NT2/D1 (cell line): ENCODE measurements at regions not wholly inside any gene's neighbourhood (a gene's known extent, or its start where the extent isn't known, plus 50 kb on each side); places are given as distances from the start of the nearest gene placed in this dataset.
"Not testable (repeated sequence)": the region's sequence is repeated elsewhere in the genome, so short reads cannot be mapped to it uniquely, and the experiment has no call there.

Experiments used
- DNase-seq: peaks from one replicate; pipeline ENCODE4 v3.0.0-alpha.2; 2011; ENCODE audit warnings: low read depth, low spot score
- H3K27me3 ChIP-seq: 2 replicates; pipeline ENCODE4 v1.6.0; 2011; ENCODE audit warnings: mild to moderate bottlenecking; ENCODE audit not compliant: insufficient read length, insufficient read depth
- H3K36me3 ChIP-seq: 2 replicates; pipeline ENCODE4 v1.6.1; 2011; ENCODE audit warnings: mild to moderate bottlenecking, low read length, mixed read lengths; ENCODE audit not compliant: insufficient read depth, insufficient read length
- H3K4me1 ChIP-seq: 2 replicates; pipeline ENCODE4 v1.5.1; 2011; ENCODE audit not compliant: insufficient read depth, insufficient read length
- H3K4me3 ChIP-seq: 2 replicates; pipeline ENCODE4 v1.5.1; 2011; ENCODE audit warnings: low read depth; ENCODE audit not compliant: insufficient read length
- H3K9ac ChIP-seq: 2 replicates; pipeline ENCODE4 v1.6.0; 2011; ENCODE audit warnings: low read depth; ENCODE audit not compliant: insufficient read length
- H3K9me3 ChIP-seq: 2 replicates; pipeline ENCODE4 v1.5.1; 2011; ENCODE audit warnings: mild to moderate bottlenecking, low read length; ENCODE audit not compliant: insufficient read depth
- SUZ12 ChIP-seq: IDR thresholded peaks from 2 replicates; pipeline ENCODE4 v1.6.1; 2011; ENCODE audit not compliant: insufficient read length, insufficient read depth; ENCODE audit errors: extremely low read depth
- YY1 ChIP-seq: IDR thresholded peaks from 2 replicates; pipeline ENCODE4 v1.6.1; 2011; ENCODE audit not compliant: insufficient read length, insufficient read depth
- ZNF274 ChIP-seq: IDR thresholded peaks from 2 replicates; pipeline ENCODE4 v1.6.1; 2011; ENCODE audit warnings: mild to moderate bottlenecking, low read depth, low read length

GRCh38 chr13:20311022-20311421, 78.9 kb upstream of the GJB6 start:
- Histone ChIP-seq H3K9ac (no peak overlapping the region), H3K4me1 (no peaks in the 10 kb centered on the region), H3K4me3 (no peak overlapping the region), H3K9me3 (peaks cover 10% of the 10 kb centered on the region; the same call in 1 of the 2 replicates), H3K36me3 (no peaks in the 10 kb centered on the region), H3K27me3 (no peaks in the 10 kb centered on the region)
- no peak for DNase-seq
- TF ChIP-seq YY1 (no peak), SUZ12 (no peak), ZNF274 (no peak)

- Histone ChIP-seq H3K9me3 (peaks cover 10% of the 10 kb centered on the region; the same call in 1 of the 2 replicates), H3K27me3 (no peaks in the 10 kb centered on the region), H3K36me3 (no peaks in the 10 kb centered on the region), H3K9ac (no peak overlapping the region), H3K4me1 (no peaks in the 10 kb centered on the region), H3K4me3 (no peak overlapping the region)
- DNase-seq: no peak
- no peak for TF ChIP-seq SUZ12
- no peak for TF ChIP-seq YY1
- TF ChIP-seq ZNF274: no peak
These were observed 73.9 kb upstream of the GJB6 start for GRCh38 chr13:20306039-20306438.

- no peak overlapping the region for H3K9ac ChIP-seq
- no peak overlapping the region for H3K4me3 ChIP-seq
- TF ChIP-seq ZNF274: no peak
- no peak for TF ChIP-seq YY1
- no peak for TF ChIP-seq SUZ12
- no peaks in the 10 kb centered on the region for H3K27me3 ChIP-seq
- no peaks in the 10 kb centered on the region for H3K36me3 ChIP-seq
- H3K4me1 ChIP-seq: no peaks in the 10 kb centered on the region
- peaks cover 10% of the 10 kb centered on the region; the same call in 1 of the 2 replicates for H3K9me3 ChIP-seq
- DNase-seq: no peak
These were observed 73.5 kb upstream of the GJB6 start for GRCh38 chr13:20305587-20305986.

- DNase-seq: not testable (repeated sequence)
These were observed 71.9 kb upstream of the GJB6 start for GRCh38 chr13:20304061-20304460.

GRCh38 chr13:20303636-20304035, 71.5 kb upstream of the GJB6 start:
- Histone ChIP-seq H3K36me3 (no peaks in the 10 kb centered on the region), H3K4me1 (no peaks in the 10 kb centered on the region), H3K4me3 (no peak overlapping the region), H3K27me3 (no peaks in the 10 kb centered on the region), H3K9ac (no peak overlapping the region), H3K9me3 (peaks cover 10% of the 10 kb centered on the region; the same call in 1 of the 2 replicates)
- TF ChIP-seq SUZ12 (no peak), YY1 (no peak), ZNF274 (no peak)
- DNase-seq: no peak

More at GRCh38 chr13:20304061-20304460, 71.9 kb upstream of the GJB6 start:
- H3K4me3 ChIP-seq, H3K4me1 ChIP-seq, H3K36me3 ChIP-seq, H3K9ac ChIP-seq, H3K27me3 ChIP-seq: not testable (repeated sequence)
- peaks cover 10% of the 10 kb centered on the region; the same call in 1 of the 2 replicates for H3K9me3 ChIP-seq

- DNase-seq: no peak
- Histone ChIP-seq H3K9ac (no peak overlapping the region), H3K27me3 (no peaks in the 10 kb centered on the region), H3K4me1 (no peaks in the 10 kb centered on the region), H3K36me3 (no peaks in the 10 kb centered on the region), H3K9me3 (no peaks in the 10 kb centered on the region), H3K4me3 (no peak overlapping the region)
- TF ChIP-seq SUZ12 (no peak), YY1 (no peak), ZNF274 (no peak)
These were observed 69.4 kb upstream of the GJB6 start for GRCh38 chr13:20301403-20302071.

- Histone ChIP-seq H3K4me1 (no peaks in the 10 kb centered on the region), H3K9ac (no peak overlapping the region), H3K9me3 (no peaks in the 10 kb centered on the region), H3K4me3 (no peak overlapping the region), H3K27me3 (no peaks in the 10 kb centered on the region), H3K36me3 (no peaks in the 10 kb centered on the region)
- no peak for DNase-seq
- TF ChIP-seq SUZ12 (no peak), ZNF274 (no peak), YY1 (no peak)
These were observed 68.9 kb upstream of the GJB6 start for GRCh38 chr13:20301015-20301402.
